Ascending aorta (tissue), 2 donors: ENCODE measurements at regions not wholly inside any gene's neighbourhood (a gene's known extent, or its start where the extent isn't known, plus 50 kb on each side); places are given as distances from the start of the nearest gene placed in this dataset.

Source experiments
- DNase-seq, 2 donors: peaks; one replicate each; pipeline ENCODE4 v3.0.0-alpha.2; 2019; ENCODE audit warnings: low spot score in 2 of 2
- H3K27ac ChIP-seq, 2 donors: fragments of 200-600 bp; sonication (generic); one replicate each; pipeline ENCODE4 v1.5.1; 2016 to 2017; ENCODE audit warnings: mild to moderate bottlenecking in 1 of 2
- H3K27me3 ChIP-seq: fragments of 200-600 bp; sonication (generic); one replicate; pipeline ENCODE4 v1.5.1; 2017
- H3K36me3 ChIP-seq, 2 donors: fragments of 200-600 bp; sonication (generic); one replicate each; pipeline ENCODE4 v1.5.1; 2016
- H3K4me1 ChIP-seq, 2 donors: fragments of 200-600 bp; sonication (generic); one replicate each; pipeline ENCODE4 v1.5.1; 2016 to 2017; ENCODE audit warnings: mild to moderate bottlenecking in 1 of 2
- H3K4me3 ChIP-seq, 2 donors: fragments of 200-600 bp; sonication (generic); one replicate each; pipeline ENCODE4 v1.5.1; 2016 to 2017; ENCODE audit warnings: mild to moderate bottlenecking in 1 of 2
- H3K9me3 ChIP-seq, 2 donors: fragments of 200-600 bp; sonication (generic); one replicate each; pipeline ENCODE4 v1.5.1; 2016
- CTCF ChIP-seq, 3 experiments: fragments of 200-600 bp in 2 of 3; fragments of 450-650 bp in 1 of 3; sonication (generic) in 2 of 3; IDR thresholded peaks; one replicate each; pipeline ENCODE4 v1.5.1; 2016 to 2019; ENCODE audit warnings: antibody characterized with exemption in 3 of 3, mild to moderate bottlenecking in 1 of 3, moderate library complexity in 1 of 3
- intact Hi-C: fragments of 100-400 bp; cut with DNase I; formaldehyde crosslinking; loops from one replicate; pipeline ENCODE4 v1.15.1; 2023

- Histone ChIP-seq H3K27ac (no peak overlapping the region), H3K4me1 (no peaks in the 10 kb centered on the region)
- intact Hi-C loops: no loop called here
These were observed 51.9 kb upstream of the CTBP2 start for GRCh38 chr10:125212150-125212809.

More at GRCh38 chr10:125212150-125212809, 51.9 kb upstream of the CTBP2 start:
- TF ChIP-seq CTCF (IDR thresholded peaks at IDR 0.05): no peak
- Histone ChIP-seq H3K9me3 (no peaks in the 10 kb centered on the region), H3K27me3 (no peaks in the 10 kb centered on the region), H3K4me3 (no peak overlapping the region), H3K36me3 (no peaks in the 10 kb centered on the region)
- DNase-seq: no peak
